ENCODE measurements at regions not wholly inside any gene's neighbourhood (a gene's known extent, or its start where the extent isn't known, plus 50 kb on each side); places are given as distances from the start of the nearest gene placed in this dataset.

- TF ChIP-seq CTCF (IDR thresholded peaks at IDR 0.05) = no peak
- no peak for TF ChIP-seq POLR2A (IDR thresholded peaks at IDR 0.05)
Measured at GRCh38 chr5:85921590-85921989, 696.2 kb upstream of the COX7C start.
